GM18520 (cell line): ENCODE measurements at regions not wholly inside any gene's neighbourhood (a gene's known extent, or its start where the extent isn't known, plus 50 kb on each side); places are given as distances from the start of the nearest gene placed in this dataset.
"Not testable (repeated sequence)": the region's sequence is repeated elsewhere in the genome, so short reads cannot be mapped to it uniquely, and the experiment has no call there.

ENCODE experiments used
- ATAC-seq: cut with Tn5 transposase; IDR thresholded peaks from one replicate; pipeline ENCODE4 v1.9.1; 2021; ENCODE audit not compliant: unreplicated experiment

GRCh38 chr3:20747741-20748140, 561.7 kb upstream of the SGO1 start:
- ATAC-seq: no peak

DNA sequence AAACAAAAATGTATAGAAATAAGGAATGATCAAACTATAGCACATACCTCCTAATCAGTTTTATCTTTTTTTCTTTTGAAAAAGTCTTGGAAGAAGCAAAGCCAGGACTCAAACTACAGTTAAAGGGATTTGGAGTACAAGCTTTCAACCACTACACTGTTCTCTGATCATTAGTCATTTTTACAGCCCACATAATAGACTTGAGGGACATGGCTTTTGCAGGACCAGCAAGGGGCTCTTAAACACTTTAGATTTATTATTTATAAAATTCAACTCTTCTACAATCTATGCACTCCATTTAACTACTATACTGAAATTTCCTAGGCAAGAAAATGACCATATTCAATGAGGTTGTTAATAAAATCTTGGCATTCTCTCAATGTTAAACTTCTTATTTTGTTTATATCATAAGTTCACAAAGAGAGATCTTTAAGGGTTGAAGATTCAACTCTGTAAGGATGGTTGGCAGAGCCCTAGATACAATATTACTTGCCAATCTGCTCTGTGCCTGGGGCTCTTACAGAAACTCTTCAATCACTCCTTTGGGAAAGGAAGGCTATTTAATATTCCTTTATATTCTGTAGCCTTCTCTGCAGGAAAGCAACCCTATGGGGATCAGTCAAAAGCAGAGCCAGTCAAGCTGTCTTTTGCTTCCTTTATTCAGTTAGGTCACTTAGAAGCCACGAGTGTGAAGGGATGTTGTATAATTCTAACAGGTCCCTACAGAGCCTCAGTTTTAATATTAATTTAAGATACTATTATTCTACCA, 557.7 kb upstream of the SGO1 start:
- ATAC-seq: no peak

GRCh38 chr3:20742903-20743552, 557.0 kb upstream of the SGO1 start:
- no peak for ATAC-seq

DNA sequence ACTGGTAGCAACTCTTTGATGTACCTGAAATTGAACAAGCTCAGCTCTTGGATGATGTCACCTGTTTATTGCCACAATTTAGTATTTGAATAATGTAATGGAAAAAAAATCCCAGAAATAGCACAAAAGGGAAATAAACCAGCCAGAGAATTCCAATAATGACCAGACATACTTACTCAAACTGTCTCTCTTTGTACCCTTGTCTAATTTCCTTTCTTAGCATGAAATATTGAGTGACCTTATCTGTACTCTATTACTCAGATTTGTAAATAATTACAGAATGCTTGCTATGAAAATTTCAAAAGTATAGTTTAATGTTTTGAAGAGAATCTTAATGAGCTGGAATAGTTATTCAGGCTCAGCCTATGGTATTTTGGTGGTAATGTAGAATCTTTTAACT, 555.4 kb upstream of the SGO1 start:
- ATAC-seq: no peak

GRCh38 chr3:20739814-20740213, 553.8 kb upstream of the SGO1 start:
- ATAC-seq: no peak

- no peak for ATAC-seq
Measured at GRCh38 chr3:20736287-20736852, 550.4 kb upstream of the SGO1 start.

DNA sequence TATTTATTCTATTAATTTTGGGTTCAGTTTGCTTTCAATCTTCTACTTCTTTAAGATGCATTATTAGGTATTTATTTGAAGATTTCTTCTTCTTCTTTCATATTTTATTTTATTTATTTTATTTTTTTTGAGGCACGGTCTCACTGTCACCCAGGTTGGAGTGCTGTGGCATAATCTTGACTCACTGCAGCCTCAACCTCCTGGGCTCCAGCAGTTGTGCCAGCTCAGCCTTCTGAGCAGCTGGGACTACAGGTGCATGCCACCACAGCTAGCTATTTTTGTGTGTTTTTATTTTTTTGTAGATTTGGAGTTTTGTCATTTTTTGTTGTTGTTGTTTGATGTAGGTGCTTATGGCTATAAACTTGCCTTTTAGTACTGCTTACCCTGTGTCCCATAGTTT, 543.2 kb upstream of the SGO1 start:
- no peak for ATAC-seq

- no peak for ATAC-seq
Measured at GRCh38 chr3:20726786-20727185, 540.8 kb upstream of the SGO1 start.

DNA sequence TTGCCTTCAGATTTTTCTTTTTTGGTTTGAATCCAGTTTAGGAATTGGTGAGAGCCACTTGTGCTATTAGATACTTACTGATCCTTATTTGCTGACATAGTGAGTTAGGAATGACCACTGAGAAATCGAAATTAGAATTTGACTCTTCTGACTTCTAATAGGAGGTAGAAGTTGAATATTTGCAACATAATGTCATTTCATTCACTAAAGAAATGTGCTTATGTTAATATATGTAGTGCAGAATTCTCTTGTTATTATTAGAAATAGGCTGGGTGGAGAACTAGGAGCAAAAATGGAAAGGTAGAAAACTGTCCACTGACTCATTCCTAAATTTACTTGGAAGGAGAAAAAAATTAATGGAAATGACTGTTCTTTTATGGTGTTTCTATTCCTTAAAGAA, 538.2 kb upstream of the SGO1 start:
- no peak for ATAC-seq

- not testable (repeated sequence) for ATAC-seq
Measured at GRCh38 chr3:20716425-20716824, 530.4 kb upstream of the SGO1 start.

DNA sequence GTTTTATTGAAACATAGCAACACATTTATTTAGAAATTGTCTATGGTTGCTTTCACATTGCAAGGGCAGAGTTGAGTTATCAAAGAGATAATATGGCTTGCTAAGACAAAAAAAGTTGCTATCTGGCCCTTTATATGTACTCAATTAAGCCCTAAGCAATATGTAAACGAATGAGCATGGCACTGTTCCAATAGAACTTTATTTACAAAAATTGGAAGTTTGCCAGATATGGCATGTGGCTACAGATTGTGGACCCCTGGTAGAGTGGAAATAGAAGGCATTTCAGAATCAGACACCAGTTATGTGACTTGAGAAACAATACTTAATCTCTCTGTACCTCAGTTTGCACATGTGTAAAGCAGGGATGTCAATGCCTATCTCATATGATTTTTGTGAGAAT, 515.6 kb upstream of the SGO1 start:
- ATAC-seq: no peak

DNA sequence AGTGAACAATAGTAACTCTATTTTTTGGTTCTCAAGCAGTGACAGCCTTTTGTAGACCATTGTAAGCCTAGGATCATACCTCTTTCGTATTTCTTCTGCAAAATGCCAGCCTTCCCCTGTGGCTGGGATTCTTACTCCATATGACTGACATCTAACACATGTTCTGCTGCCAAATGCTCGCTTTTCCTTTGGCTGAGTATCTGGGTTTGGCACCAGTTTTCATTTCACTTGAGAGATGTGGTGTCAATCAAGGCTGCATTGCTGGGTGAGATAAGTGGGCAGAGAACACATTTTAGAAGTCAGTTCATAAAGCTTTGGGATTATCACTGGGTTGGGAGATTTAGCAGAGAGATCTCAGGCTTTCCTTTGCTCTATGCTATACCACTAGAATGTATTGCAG, 514.7 kb upstream of the SGO1 start:
- no peak for ATAC-seq

GRCh38 chr3:20698896-20699295, 512.9 kb upstream of the SGO1 start:
- no peak for ATAC-seq

DNA sequence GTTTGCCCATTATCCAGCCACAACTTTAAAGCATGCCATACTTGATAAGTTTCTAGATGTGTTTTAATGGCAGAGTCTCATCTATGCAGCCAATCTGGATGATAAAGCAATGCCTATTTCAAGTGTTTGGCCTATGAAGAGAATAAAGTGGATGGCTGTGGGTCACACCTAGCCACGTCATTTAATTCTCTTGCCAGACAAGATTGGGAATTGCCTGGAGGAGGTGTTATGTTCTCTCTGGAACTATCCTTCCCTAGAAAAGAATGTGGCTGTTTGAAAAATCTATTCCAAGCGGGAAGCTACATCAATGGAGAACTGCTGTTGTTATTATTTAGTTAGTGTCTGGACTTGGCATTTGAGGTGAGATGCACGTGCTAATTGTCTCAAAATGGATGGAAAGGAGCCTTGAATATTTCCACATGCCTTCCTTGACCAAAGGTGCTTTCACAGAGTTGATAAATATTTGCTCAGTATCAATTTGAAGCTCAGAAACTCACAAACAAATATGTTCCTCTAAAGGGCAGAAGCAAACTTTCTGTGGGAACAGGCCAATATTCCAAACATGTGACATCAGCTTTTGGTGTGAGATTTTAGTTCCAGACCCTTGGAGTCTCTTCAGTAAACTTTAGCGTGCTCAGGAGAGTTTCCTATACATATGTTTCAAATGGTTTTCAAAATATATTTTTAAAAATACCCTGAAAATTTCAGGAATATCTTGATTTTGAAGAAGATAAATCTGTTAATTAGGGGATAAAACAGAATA, 510.6 kb upstream of the SGO1 start:
- ATAC-seq: no peak

- no peak for ATAC-seq
Measured at GRCh38 chr3:20692675-20693074, 506.7 kb upstream of the SGO1 start.

DNA sequence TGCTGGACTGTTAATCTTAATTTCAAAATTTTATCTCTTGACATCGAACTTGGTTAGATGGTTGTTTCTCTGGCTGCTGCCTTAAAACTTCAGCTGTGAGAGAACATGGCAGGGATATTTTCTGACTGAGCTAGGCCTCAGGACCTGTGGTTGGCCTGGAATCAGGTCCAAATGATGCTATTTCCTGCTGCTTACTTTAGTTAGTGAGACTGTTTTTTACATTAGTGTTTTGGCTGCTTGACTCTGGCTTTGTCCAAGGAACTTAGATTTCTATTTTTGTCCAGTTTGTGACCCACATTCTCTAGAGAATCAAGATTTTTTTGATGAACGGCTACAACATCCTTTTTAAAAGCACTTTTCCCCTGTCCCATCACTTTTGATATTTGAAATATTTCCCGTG, 497.9 kb upstream of the SGO1 start:
- no peak for ATAC-seq

GRCh38 chr3:20682573-20682972, 496.6 kb upstream of the SGO1 start:
- no peak for ATAC-seq

GRCh38 chr3:20680990-20681628, 495.1 kb upstream of the SGO1 start:
- ATAC-seq: no peak

DNA sequence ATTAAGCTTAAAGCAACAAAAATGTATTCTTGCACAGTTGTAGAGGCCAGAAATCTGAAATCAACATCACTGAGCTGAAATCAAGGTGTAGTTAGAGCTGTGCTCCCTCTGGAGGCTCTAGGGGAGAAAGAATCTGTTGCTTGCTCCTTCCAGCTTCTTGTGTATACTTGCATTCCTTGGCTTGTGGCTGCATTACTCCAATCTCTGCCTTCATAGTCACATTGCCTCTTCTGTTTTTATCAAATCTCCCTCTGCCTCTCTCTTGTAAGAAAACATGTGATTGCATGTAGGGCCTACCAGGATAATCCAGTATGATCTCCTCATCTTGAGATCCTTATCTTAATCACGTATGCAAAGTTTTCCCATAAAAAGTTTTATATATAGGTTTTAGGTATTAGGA, 487.9 kb upstream of the SGO1 start:
- ATAC-seq: no peak

- no peak for ATAC-seq
Measured at GRCh38 chr3:20669675-20670074, 483.7 kb upstream of the SGO1 start.

DNA sequence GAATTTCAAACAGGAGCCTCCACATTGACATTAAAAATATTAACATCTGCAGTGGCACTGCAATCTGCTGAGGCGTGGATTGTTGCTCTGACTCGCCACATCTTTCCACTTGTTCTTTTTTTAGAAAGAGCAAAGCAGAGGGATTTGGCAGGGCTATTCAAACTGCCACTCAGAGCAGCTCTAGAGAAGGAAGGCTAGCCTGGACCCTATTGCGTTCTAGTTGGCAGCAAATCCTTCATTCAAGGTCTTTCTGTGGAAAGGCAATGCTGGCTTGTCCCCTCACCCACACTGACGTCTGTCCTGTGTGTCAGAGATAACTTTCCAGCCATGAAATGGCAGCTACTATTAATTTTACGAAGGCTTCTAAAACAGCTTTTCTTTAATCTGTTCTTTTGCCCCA, 483.2 kb upstream of the SGO1 start:
- ATAC-seq: no peak
